AG04450 (cell line): ENCODE measurements at regions not wholly inside any gene's neighbourhood (a gene's known extent, or its start where the extent isn't known, plus 50 kb on each side); places are given as distances from the start of the nearest gene placed in this dataset.
A peak's percentile ranks its signal among the peaks of the same experiment; 100 is the strongest.
"Not testable (repeated sequence)": the region's sequence is repeated elsewhere in the genome, so short reads cannot be mapped to it uniquely, and the experiment has no call there.

Experiments
- CTCF ChIA-PET: fragments of 300-600, 350-600 bp; formaldehyde crosslinking; extraction: SDS; loops from one replicate; lab custom pipeline; 2022; ENCODE audit warnings: antibody characterized with exemption, inconsistent platforms; lab: Charles Lee
- POLR2A ChIA-PET: fragments of 350-600 bp; formaldehyde crosslinking; extraction: SDS; loops from one replicate; lab custom pipeline; 2021; ENCODE audit warnings: antibody characterized with exemption, inconsistent platforms; lab: Yijun Ruan, JAX
- DNase-seq: peaks from one replicate; pipeline ENCODE4 v3.0.0-alpha.2; 2011; ENCODE audit warnings: low read depth, low spot score
- H3K27ac ChIP-seq: one replicate; pipeline ENCODE4 v1.5.1; 2012; ENCODE audit warnings: low read depth, low read length, control low read depth
- H3K27me3 ChIP-seq: one replicate; pipeline ENCODE4 v1.6.0; 2012; ENCODE audit warnings: low read length; ENCODE audit not compliant: control insufficient read depth, insufficient read depth
- H3K4me3 ChIP-seq: 2 replicates; pipeline ENCODE4 v1.5.1; 2011; ENCODE audit warnings: mild to moderate bottlenecking, low read depth, low read length, control low read depth
- H3K9me3 ChIP-seq: 2 replicates; pipeline ENCODE4 v1.5.1; 2012; ENCODE audit warnings: low read length; ENCODE audit not compliant: control insufficient read depth, insufficient read depth
- TF ChIP-seq, protein P1 (sequence below): IDR thresholded peaks from 2 replicates; pipeline ENCODE4 v1.5.1; 2011; ENCODE audit warnings: low read depth, low read length, control low read depth, inconsistent platforms

DNA sequence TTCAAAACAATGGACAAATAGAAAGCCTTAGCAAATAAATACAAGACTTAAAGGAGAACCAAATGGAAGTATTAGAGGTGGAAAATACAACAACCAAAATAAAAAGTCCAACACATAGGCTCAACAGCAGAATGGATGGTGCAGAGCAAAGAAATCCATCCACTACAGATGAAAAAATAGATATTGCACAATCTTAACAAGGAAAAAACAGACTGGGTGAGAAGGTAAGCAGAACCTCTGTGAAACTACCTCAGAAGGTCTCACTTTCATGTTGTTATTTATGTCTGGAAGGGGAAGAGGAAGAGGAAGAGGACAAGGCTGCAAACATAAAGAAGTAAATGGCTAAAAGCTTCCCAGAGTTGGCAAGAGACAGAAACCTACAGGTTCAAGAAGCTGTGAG lies 158.7 kb upstream of the NBPF11 start:
- TF ChIP-seq, protein P1, sequence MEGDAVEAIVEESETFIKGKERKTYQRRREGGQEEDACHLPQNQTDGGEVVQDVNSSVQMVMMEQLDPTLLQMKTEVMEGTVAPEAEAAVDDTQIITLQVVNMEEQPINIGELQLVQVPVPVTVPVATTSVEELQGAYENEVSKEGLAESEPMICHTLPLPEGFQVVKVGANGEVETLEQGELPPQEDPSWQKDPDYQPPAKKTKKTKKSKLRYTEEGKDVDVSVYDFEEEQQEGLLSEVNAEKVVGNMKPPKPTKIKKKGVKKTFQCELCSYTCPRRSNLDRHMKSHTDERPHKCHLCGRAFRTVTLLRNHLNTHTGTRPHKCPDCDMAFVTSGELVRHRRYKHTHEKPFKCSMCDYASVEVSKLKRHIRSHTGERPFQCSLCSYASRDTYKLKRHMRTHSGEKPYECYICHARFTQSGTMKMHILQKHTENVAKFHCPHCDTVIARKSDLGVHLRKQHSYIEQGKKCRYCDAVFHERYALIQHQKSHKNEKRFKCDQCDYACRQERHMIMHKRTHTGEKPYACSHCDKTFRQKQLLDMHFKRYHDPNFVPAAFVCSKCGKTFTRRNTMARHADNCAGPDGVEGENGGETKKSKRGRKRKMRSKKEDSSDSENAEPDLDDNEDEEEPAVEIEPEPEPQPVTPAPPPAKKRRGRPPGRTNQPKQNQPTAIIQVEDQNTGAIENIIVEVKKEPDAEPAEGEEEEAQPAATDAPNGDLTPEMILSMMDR: no peak
- no peak for DNase-seq
- no peak overlapping the region for H3K27ac ChIP-seq
- ChIA-PET POLR2A (no interaction called here), CTCF (no interaction called here)
- H3K27me3 ChIP-seq: peaks cover 50% of the 10 kb centered on the region
- H3K4me3 ChIP-seq: no peak overlapping the region
- H3K9me3 ChIP-seq: peaks cover 4% of the 10 kb centered on the region; the same call in 1 of the 2 replicates

DNA sequence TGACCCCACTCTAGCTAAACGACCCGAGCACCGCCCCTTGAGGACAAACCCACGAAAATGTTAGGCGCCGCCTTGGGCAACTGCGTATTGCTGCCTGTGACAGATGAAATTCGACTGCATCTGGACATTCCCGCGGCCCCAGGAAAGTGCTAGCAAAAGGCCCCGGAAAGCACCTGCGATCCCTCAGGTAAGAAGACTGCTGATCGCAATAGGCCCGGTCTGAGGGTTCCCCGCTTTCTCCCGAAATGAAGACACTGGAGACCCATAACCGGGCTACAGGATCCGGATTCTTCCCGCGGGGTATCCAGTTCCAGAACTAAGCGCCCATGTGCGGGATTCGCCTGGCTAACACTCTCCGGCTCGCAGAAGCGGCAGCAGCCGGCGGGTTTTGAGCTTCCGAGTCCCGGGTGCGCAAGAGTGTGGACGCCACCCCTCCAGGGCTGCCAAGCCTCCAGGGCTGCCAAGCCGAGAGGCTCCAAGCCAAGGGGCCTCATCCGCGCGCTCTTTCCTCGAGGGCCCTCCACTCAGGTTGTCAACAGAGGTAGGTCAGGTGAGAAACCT lies 157.9 kb upstream of the NBPF11 start:
- ChIA-PET POLR2A (no interaction called here), CTCF (no interaction called here)
- TF ChIP-seq, protein P1: no peak
- no peak for DNase-seq
- no peak overlapping the region for H3K27ac ChIP-seq
- H3K9me3 ChIP-seq: peaks cover 4% of the 10 kb centered on the region; the same call in 1 of the 2 replicates
- H3K4me3 ChIP-seq: no peak overlapping the region
- H3K27me3 ChIP-seq: peaks cover 43% of the 10 kb centered on the region

DNA sequence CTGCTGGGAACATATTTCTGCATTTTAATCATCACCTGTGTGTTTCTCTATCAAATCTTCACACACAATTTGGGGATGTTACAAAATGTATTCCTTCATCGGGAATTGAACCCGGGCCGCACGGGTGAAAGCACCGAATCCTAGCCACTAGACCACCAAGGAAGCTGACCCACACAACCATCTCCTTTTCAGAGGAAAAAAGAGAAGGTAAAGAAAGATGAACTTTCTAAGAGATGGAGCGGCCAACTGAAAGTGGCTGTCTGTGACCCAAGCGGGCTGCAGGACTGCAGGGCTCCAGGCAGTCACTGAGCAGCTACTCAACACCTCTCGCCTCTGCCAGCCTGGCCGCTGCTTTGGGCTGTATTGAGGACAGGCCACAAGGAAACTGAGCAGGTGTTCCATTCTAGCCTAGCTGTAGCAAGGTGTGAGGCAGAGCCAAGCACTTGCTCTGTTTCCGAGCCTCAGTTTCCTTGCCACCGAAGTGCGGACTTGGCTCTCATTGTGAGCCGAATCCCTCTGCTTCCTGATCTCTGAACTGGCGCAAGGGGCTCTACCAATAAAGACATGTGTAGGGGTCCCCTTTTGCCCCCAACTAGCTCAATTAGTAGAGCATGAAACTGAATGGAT lies 156.9 kb upstream of the NBPF11 start:
- no peak overlapping the region for H3K4me3 ChIP-seq
- ChIA-PET CTCF (no interaction called here), POLR2A (no interaction called here)
- DNase-seq: no peak
- no peak overlapping the region for H3K27ac ChIP-seq
- H3K9me3 ChIP-seq: peaks cover 4% of the 10 kb centered on the region; the same call in 1 of the 2 replicates
- TF ChIP-seq, protein P1: no peak
- peaks cover 41% of the 10 kb centered on the region for H3K27me3 ChIP-seq

DNA sequence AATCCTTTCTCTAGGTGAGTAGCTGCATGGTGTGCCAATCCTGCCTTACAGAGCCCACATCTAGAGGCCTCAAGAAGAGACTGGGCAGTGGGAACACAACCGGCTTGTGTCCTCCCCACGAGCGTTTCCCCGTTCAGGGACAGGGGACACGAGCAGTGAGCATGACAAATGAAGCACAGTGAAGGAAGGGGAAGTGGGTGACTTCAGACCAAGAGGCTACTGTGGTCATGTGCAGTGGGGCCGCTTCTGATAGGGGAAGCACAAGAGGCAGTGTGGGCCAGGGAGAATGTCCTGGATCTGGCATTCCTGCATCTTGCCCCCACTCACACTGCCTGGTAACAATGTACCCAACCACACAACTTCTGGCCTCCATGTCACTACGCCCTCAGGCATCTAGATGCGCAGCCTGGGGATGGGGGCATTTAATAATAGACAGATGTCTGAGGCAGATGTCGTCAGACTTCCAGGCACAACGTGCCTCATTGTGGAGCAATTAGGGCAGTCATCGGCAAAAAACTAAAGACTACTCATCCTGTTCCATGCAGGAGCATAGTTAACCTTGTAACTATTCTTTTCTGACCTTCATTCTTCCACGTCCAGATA lies 155.6 kb upstream of the NBPF11 start:
- DNase-seq: no peak
- ChIA-PET CTCF (no interaction called here), POLR2A (no interaction called here)
- Histone ChIP-seq H3K4me3 (no peak overlapping the region), H3K27me3 (peaks cover 40% of the 10 kb centered on the region), H3K9me3 (peaks cover 4% of the 10 kb centered on the region; the same call in 1 of the 2 replicates), H3K27ac (no peak overlapping the region)
- TF ChIP-seq, protein P1: no peak

DNA sequence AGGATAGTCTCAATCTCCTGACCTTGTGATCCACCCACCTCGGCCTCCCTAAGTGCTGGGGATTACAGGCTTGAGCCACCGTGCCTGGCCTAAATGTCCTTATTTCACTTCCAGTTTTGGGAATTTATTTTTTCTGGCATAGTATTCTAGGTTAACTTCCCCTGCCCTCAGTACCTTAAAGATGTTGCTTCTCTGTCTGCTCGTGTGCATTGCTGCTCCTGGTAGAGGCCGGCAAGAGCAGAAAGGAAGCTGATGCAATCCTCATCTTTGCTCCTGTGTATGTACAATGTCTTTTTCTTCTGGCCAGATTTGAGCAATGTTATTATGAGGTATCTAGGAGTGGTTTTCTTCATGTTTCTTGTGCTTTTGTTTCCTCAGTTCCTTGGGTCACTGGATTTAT lies 152.9 kb upstream of the NBPF11 start:
- H3K27me3 ChIP-seq: peaks cover 22% of the 10 kb centered on the region
- POLR2A ChIA-PET, H3K9me3 ChIP-seq, DNase-seq, H3K27ac ChIP-seq, H3K4me3 ChIP-seq, CTCF ChIA-PET: not testable (repeated sequence)

DNA sequence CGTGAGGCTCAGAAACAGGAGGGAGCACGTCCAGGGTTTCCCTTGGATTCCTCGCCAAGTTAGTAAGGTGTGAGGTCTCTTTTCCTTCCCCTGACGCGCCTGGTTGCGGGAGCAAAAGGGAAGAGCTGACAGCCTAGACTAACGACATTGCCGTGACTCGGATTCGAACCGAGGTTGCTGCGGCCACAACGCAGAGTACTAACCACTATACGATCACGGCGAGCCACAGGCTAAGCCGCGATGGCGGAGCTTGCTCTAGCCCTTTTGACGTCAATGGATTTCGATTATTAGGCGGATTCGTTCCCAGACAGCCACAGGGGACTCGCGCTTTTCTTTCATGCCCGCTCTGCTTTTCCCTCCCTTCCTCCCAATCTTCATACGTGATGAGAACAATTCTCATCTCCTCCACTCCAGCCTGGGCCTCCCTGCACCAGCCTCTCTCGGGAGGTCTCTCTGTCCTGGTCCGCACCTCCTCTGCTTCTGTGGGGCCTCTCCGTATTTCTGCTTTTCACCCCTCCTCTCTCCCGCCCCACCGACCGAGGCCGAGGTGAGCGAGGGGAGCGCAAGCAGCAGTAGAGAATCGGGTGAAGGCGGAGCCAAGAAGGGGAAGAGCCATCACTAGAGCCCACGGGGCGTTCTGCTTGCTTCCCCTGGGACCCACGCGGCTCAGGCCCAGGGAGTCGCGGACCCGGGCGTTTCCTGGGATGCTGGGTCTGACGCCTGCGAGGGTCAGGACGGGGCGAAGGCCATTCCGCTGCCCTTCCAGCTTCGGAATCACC lies 150.7 kb upstream of the NBPF11 start:
- POLR2A ChIA-PET: interaction anchor here (0.7 kb wide), 1 partner anchor 579 kb away, joined by 3 read pairs; no protein-coding TSS in a partner anchor
- H3K27ac ChIP-seq, H3K27me3 ChIP-seq, DNase-seq, CTCF ChIA-PET, H3K9me3 ChIP-seq: not testable (repeated sequence)
- peak overlapping the region; percentile 59 for H3K4me3 ChIP-seq

DNA sequence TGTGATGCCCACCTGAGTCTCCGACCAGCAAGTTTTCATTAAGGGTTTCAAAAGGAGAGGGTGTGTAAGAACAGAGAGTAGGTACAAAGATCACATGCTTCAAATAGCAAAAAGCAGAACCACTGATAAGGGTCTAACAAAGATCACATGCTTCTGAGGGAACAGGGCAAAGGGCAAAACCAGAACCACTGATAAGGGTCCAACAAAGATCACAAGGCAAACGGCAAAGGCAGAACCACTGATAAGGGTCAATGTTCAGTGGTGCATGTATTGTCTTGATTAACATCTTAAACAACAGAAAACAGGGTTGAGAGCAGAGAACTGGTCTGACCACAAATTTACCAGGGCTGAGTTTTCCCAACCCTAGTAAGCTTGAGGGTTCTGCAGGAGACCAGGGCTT lies 145.8 kb upstream of the NBPF11 start:
- POLR2A ChIA-PET, H3K4me3 ChIP-seq, CTCF ChIA-PET, H3K9me3 ChIP-seq, DNase-seq, H3K27me3 ChIP-seq, H3K27ac ChIP-seq: not testable (repeated sequence)
